ENCODE measurements at regions not wholly inside any gene's neighbourhood (a gene's known extent, or its start where the extent isn't known, plus 50 kb on each side); places are given as distances from the start of the nearest gene placed in this dataset.

DNA sequence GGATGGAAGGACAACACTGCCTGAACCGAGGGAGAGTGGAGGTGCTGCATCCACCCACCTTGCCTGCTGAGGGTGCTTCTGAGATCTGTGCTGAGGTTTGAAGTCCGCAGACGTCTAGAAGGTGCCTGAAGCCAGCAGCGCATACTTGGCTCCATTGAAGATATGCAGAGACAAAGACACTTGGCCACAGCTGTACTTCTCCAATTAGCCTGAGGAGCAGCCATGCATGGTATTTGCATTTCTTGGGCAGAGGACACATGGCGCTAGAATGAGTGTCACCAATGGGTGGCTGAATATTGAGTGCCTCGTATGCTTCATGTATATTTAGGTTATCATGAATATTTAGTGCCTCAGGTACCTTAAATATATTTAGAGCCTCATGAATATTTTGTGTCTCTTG is 128.7 kb upstream of the ATP6AP2 start:
- DNase-seq (ENCODE audit: low read depth), result no peak

DNA sequence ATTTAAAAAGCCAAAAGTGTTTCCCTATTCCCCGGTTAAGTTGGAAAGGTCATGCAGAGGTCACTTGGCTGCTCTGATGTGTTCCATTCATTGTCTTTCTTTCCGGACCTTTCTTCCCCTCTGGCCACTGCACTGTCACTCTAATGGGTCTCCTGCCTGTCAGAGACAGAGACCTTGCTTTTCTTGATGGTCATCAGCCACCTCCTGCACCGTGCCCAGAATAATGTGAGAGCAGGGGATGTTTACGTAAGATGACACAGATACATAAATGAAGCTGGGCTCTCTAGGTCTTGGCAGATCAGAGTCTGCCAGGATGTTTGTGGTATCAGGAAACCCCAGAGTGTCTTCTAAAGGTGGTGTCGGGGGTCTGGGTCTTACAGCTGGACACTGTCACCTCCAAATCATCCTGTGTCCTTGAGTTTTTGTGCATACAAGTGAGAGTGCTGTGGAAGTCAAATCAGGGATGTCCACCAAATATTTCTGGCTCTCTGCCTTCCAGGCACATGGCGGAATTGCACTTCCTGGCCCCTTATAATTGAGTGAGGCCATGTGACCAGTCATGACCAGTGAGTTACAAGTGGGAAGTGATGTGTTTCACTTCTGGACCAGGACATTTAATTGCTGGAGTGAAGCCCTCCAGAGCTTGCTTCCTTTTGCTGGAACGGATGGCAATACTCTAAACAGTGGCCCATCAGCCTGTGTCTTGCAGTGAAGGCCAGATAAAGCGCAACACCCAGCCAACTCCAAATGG is 130.6 kb upstream of the ATP6AP2 start:
- no peak for DNase-seq (ENCODE audit: low read depth)

DNA sequence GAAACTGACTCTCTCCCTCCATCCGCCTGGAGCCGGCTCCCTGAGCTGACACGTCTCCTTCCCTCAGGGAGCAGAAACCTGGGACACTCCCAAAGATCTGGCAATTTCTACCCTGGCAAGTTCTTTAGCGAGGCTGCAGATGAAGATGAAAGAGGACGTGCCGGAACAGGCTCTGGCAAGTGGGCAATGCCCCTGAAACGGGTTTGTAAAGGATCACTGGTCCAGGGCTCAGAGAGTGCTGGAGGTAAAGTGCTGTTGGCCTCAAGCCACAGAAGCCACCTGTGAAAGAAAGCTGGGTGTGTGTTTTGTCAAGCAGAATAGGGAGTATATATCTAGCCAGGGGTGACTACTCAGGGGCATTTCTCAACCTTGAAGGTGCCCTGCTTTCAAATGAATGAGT is 131.4 kb upstream of the ATP6AP2 start:
- DNase-seq (ENCODE audit: low read depth), result no peak

DNA sequence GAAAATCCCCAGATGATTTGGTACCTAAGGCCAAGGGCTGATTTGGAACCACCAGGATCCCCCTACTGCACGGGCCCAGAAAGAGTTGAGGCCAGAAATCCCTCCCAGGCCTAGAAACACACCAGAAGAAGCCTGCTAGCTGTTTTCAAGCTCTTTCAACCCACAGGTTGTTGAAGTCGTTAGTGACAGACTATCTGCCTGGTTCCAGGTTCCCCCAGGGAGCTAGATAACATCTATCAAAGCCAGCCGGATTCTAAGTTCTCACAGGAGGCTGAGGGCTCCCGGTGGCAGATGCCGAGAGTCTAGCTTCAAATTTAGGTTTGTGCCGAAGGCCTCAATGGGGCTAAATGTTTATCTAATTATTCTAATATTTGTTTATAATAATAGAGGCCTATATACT is 132.0 kb upstream of the ATP6AP2 start:
- no peak for DNase-seq (ENCODE audit: low read depth)

DNA sequence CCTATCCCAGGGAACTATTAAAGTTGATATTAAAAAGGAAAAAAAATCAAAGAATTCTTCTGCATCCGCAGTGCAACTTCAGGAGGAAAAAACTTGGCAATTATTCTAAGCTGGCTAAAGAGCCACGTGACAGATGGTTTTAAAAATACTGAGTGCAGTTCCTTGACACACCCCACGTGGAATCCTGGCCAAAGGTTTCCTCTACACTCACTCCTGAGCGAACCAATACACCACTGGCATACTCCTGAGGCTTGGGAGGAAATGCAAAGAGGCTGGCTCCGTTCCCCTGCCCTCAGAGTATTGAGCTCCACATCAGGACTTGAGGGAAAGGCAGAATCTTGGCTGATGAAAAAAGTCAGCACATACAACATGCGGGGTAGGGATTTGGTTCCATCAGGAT is 133.8 kb upstream of the ATP6AP2 start:
- DNase-seq (ENCODE audit: low read depth), result no peak

DNA sequence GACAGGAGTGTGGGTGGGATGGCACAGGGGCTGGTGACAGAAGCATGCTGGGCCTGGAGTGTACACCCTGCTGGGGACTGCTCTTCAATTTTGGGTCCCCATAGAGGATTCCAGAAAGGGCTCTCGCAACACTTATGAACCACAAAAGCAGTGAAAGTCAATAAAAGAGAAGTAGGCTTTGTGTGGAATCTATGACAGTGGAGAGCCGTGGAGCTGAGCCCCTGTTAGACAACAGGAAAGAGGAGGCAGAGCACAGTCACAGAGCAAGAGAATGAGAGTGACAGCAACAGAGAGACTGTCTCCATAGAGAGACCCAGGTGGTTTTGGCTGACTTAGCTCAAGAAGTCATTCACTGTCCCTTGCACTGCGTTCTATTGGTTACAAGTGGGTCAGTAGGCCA is 135.1 kb upstream of the ATP6AP2 start:
- no peak for DNase-seq (ENCODE audit: low read depth)

DNA sequence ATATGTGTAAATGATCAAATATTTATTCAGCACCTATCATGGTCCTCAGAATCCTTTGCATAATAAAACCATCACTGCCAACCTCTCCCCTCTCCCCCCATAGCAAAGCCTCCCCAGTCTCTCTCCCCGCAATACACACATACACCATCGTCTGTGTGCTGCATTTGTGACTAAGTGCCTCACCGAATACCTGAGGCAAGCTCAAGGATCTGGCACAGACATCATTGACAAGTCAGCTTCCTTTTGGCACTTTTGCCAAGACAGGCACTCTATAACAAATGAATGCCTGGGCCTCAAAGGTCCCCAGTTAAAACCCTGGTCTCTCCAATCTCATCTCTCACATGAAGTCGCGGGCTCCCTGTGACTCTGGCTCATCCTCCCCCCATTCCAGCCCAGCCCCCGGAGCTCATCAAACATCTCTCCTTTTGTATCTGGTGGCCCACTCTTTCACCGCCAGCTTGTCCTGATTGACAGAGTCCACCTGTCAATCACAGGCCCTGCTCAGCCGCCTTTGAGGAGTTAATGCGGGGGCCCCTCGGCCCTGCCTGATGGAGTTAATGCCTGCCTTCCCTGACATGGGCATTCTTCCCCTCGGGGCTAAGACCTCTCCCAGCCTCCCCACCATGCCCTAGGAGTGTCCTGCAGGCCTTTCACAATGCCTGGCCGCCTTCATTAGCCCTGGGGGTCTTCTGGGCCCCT is 135.8 kb upstream of the ATP6AP2 start:
- DNase-seq (ENCODE audit: low read depth), result no peak

DNA sequence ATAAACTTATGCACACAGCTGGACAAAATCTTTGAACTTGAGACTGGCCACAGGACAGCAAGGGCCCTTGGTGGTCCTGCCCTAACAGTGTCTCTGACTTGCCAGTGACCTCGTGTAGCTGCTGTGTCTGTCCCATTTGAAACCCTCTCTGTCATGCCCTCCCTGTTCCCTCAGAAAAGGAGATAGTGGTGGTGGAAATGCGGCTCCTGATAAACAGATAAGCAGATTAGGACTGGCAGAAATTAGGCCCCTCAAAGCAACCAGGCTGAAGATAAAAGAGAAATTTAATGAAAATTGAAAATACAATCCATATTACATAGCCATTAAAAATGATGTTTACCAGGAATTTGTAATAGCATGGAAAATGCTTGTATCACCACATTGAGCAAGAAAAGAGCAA is 136.6 kb upstream of the ATP6AP2 start:
- no peak for DNase-seq (ENCODE audit: low read depth)

DNA sequence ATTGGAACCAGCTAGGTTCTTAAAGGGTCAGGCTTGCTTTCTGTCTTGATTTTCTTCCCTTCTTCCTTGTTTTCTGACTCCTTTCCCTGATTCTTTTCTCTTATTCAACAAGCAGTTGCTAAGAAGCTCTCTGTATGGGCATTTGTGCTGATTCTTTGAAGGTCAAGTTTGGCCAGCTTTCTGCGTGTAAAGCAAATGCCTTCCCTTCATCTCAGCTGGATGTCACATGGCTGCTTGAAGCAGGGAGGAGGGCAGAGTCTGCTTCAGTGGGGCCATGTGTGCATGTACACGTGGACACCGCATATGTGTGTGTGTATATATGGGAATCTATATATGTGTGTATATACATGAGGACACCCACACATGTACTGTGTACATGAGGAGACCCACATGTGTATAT is 139.9 kb upstream of the ATP6AP2 start:
- DNase-seq (ENCODE audit: low read depth), result no peak

DNA sequence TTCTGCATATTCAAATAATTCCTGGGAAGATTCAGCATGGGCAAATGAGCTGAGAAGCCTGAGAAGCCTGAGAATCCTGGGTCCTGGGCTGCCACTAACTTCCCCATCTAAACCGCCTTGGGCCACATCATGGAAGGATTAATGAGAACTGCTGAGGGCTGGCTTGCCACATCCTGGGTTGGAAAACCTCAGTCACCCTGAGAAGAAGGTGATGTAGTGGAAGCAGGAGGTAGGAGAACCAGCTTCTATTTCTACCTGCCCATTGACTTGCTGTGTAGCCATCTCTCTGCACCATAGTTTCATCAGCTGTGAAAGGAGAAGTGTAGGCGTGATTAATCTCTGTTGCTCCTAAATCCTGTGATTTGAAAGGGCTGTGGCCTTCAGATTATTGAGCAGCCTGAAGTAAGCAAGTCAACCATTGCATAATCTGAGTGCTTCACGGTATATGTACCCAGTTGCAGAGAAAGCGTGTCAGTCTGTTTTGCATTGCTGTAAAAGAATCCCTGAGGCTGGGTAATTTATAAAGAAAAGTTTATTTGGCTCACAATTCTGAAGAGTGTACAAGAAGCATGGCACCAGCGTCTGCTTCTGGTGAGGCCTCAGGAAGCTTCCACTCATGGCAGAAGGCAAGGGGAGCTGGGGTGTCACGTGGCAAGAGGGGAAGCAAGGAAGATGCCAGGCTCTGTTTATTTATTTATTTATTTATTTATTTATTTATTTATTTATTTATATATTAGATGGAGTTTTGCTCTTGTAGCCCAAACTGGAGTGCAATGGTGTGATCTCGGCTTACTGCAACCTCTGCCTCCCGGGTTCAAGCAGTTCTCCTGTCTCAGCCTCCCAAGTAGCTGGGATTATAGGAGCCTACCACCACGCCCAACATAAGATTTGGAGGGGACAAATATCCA is 140.9 kb upstream of the ATP6AP2 start:
- DNase-seq (ENCODE audit: low read depth), result no peak

DNA sequence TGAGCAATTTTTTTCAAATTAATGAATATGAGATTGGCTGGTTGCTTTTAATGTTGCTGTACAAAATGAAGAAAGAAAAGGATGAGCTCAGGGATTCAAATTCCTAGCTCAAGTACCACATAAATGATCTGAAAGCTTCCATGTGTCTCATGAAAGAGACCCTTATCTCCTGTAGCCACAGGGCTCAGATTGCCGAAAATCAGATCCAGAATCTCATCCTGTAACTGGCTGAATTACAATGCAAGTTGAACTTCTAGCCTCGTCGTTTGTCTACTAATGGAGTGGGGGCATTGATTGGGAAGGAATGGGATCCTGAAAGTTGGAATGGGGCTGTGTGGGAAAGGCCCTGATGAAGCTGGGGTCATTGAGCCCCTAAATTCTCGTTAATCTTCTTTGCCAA is 143.4 kb upstream of the ATP6AP2 start:
- DNase-seq (ENCODE audit: low read depth), result no peak

DNA sequence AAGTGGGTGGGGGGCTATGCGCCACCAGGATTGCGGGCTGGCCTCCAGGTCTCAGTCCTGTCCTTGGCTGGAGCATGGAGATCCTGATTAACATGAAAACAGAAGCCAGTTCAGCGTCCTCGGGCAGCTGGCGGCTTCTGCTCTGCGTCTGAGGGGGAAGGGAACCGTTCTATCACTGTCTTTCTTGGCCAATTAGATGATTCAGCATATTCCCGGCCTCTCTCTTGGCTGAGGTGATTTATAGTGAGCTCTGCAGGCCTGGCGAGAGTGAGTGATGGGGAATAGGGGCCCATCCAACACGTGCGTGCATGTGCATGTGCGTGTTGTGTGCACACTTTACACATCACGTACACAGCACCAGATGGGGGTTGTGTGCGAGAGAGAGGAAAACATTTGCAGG is 145.8 kb upstream of the ATP6AP2 start:
- DNase-seq (ENCODE audit: low read depth), result peak; percentile 21

DNA sequence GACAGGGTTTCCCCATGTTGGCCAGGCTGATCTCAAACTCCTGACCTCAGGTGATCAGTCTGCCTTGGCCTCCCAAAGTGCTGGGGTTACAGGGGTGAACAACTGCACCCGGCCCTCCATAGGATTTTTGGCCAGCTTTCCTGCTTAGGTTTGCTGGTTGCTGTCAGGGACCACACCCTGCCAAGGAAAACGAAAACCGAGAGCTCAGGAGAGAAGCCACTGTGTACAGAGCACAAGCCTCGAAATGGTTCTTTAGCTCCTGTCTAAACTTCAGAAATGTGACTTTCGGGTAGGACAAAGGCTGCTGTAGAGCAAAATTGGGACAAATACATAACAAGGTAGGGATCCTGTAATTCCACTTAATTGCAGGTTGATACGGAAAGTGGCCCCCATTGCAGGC is 146.3 kb upstream of the ATP6AP2 start:
- DNase-seq (ENCODE audit: low read depth), result no peak

DNA sequence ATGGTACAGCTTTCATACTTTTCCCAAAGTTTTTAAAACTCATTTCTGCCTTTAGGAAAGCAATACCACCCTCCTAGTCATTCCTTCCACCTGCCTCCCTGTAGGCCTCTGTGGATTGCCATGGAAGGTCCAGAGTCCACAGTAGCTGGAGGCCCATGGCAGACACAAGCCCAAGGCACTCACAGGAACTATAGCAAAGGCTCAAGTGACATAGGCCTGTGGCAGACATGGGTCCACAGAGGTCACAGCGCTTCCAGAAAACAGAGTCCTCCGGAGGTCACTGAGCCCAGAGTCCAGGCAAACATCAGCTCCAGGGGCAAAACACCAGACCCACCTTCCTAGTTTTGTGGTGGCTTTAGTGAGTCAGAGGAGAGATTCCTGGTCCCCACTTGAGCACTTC is 147.6 kb upstream of the ATP6AP2 start:
- DNase-seq (ENCODE audit: low read depth), result no peak

DNA sequence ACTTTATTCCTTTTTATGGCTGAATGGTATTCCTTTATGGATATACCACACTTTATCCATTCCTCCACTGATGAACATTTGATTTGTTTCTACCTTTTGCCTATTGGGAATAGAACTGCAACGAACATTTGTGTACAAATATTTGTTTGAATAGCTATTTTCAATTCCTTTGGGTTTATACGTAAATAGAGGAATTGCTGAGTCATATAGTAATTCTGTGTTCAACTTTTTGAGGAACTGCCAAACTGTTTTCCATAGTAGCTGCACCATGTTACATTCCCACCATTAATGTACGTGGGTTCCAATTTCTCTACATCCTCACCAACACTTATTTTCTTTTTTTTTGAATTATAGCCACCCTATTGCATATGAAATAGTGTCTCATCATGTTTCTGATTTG is 156.5 kb upstream of the ATP6AP2 start:
- no peak for DNase-seq (ENCODE audit: low read depth)

DNA sequence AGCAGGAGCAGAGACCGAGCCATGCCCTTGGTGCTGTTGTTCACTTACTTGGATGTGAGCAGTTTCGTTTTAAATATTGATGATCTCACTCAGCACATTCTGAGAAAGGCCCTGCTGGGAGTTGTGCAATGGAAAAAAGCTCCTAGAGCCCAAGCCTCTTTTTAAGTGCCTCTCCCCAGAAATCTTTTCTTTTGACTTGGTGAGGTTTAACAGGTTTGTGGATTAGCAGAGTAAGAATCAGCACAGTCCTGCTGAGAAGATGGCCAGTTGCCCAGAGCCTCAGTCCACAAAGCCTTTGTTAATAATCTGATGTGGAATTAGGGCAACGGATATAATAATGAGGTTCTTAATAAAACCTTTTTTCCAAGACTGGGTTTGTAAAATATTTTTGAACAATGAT is 157.5 kb upstream of the ATP6AP2 start:
- no peak for DNase-seq (ENCODE audit: low read depth)

DNA sequence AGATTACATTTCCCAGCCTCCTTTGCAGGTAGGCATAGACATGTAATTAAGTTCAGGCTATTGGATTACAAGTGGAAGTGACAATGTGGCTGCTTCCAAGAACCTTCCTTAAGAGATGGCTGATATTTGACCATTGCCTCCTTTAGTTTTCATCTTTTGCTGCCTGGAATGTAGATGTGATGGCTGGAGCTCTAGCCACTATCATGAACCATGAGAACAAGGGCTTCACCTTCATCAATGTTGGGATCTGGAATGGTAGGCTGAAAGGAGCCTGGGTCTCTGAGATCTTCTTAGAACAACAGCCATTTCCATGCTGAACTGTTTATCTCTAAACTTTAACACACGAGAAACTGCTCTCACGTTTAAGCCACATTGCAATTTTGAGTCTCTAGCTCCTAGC is 158.7 kb upstream of the ATP6AP2 start:
- DNase-seq (ENCODE audit: low read depth), result no peak

DNA sequence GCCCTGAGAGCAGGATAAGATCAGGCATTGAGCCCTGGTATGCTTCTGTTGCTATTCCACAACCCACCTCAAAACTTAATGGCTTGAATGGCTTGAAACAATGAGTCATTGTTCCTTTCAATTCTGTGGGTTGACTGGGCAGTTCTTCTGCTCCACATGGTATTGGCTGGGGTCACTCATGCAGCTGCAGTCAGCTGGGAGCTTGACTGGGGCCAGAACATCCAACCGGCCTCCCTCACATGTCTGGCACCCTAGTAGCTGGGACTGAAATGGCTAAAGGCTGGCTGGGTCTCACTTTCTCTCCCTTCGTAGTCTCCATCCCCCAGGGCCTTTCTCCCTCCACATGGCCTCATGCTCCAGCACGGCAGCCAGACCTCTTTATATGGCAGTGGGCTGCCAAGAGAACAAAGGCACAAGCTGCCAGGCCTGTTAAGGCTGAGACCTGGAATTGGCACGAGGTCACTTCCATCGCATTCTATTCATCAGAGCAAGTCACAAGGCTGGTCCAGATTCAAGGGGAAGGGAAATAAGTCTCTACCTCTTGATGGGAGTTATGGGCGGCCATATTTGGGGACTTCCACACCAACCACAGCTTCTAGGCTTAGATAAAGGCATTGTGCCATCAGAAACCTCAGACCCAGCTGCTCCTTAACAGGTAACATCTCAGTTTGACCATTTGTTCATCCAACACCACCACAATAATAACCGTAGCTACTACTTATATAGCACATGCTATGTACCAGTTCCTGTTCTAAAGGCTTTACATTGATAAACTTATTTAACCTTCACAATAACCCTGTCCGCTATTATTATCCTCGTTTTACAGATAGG is 159.7 kb upstream of the ATP6AP2 start:
- no peak for DNase-seq (ENCODE audit: low read depth)

DNA sequence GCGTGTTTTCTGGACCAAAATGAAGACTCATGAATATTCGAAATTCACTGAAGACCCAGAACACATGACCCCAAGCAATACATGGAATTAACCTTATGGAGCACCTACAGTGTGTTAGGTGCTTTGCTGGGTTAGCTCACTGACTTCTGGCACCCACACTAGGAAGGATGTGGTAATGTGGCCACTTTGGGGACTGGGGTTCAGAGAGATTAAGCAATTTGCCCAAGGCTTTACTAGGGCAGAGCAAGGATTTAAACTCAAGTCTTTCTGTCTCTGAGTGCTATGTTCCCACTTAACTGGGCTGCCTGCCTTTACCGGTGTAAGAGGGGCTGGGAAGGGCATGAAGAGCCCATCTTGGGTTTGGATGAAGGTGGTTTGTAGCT is 162.0 kb upstream of the ATP6AP2 start:
- no peak for DNase-seq (ENCODE audit: low read depth)

DNA sequence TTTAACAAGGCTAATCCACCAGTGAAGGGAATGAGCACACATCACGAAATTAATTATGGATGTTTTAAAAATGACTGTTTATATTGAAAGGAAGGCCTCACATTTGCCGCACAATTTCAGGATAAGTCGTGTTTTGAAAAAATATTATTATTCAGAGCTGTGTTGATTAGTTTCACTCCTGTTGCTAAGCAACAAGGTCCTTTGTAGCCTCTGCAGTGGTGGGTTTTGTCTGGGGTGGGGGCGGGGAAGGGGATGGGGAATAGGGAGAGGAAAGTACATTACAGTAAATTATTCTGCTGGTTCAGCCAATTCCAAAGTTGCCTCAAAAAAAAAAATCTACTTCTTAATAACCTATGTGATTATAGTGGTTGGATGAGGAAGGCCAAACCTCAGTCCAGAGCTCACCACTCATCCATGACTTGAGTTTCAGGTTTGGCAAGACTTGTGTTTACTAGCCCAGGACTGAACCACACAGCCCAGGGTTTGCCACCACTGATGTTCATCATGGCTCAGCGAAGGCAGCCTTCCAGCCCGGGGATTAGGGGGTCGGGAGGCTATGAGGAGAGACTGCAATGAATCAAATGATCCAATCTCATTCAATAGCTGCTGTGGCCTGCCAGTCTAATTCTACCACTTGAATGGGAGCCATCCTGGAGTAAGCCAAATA is 162.5 kb upstream of the ATP6AP2 start:
- no peak for DNase-seq (ENCODE audit: low read depth)

DNA sequence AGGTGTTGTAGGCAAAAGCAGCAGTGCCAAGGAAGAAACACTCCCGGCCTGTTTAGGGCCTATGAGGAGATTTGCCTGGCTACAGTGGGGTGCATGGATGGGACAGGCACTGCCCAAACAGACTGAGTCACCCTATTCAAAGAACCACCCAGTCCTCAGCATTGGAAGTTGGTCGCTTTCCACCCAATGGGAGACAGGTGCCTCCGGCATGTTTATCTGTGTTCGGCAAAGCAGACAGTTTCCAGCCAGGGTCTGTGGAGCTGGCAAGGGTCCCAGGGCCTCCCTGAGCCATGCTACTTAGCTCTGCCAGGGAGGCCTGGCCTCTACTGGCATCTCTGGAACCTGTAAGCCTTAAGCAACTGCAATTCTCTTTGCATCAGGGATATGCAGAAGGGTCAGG is 165.1 kb upstream of the ATP6AP2 start:
- no peak for DNase-seq (ENCODE audit: low read depth)

DNA sequence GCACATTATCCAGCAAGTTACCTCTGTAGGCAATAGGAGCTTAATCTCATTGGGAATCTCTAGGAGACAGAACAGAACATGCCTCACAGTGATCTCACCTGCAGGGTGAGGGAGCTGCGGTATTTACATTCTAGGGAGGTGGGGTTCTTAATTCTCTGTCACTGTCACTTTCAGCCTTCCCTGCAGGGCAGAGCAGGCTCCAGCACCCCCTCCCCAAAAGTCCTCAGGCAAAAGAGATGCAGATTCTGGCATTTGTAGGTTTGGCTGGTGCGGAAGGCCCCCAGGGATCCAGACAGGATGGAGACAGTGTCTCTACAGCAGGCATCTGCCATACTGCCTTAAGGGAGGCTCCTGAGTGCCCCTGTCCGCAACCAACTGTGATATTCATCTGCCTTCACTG is 166.4 kb upstream of the ATP6AP2 start:
- DNase-seq (ENCODE audit: low read depth), result no peak
